IMR-90 (cell line): ENCODE measurements at regions not wholly inside any gene's neighbourhood (a gene's known extent, or its start where the extent isn't known, plus 50 kb on each side); places are given as distances from the start of the nearest gene placed in this dataset.

ENCODE experiments used
- ATAC-seq: fragments of 200-7000 bp; cut with Tn5 transposase; 2 replicates; pipeline ENCODE4 v1.9.1; 2020; ENCODE audit warnings: low read depth, mild to moderate bottlenecking, moderate library complexity
- BruUV-seq: library from RNA; stranded (reverse); fragments of 400-500 nt; replicated peaks from 2 replicates; lab custom pipeline; 2021; lab: Mats Ljungman, UMichigan
- CTCF ChIA-PET: fragments of 300-600 bp; formaldehyde crosslinking; extraction: SDS; loops from one replicate; lab custom pipeline; 2021; ENCODE audit warnings: antibody characterized with exemption; lab: Yijun Ruan, JAX
- POLR2A ChIA-PET: fragments of 300-600 bp; sonication (Branson Sonifier 250); formaldehyde crosslinking; loops from one replicate; lab custom pipeline; 2022; ENCODE audit warnings: antibody characterized with exemption; ENCODE audit not compliant: unreplicated experiment; lab: Charles Lee
- DNase-seq: peaks from one replicate; pipeline ENCODE4 v3.0.0; 2013
- H2AFZ ChIP-seq: replicated peaks from 2 replicates; pipeline ENCODE3; 2013; ENCODE audit warnings: low read length, mild to moderate bottlenecking; ENCODE audit not compliant: poor library complexity
- H2AK5ac ChIP-seq: 2 replicates; pipeline ENCODE4 v1.6.1; 2013; ENCODE audit warnings: low read depth, low read length, inconsistent platforms
- H2AK9ac ChIP-seq: replicated peaks from 2 replicates; pipeline ENCODE3; 2013; ENCODE audit warnings: mild to moderate bottlenecking, low read depth, low read length, moderate library complexity; ENCODE audit not compliant: poor library complexity
- H2BK120ac ChIP-seq: 2 replicates; pipeline ENCODE4 v1.6.1; 2013; ENCODE audit warnings: low read depth, low read length, inconsistent platforms
- H2BK15ac ChIP-seq: 3 replicates; pipeline ENCODE4 v1.6.1; 2013; ENCODE audit warnings: low read depth, low read length, inconsistent platforms
- H2BK20ac ChIP-seq: 2 replicates; pipeline ENCODE4 v1.6.1; 2013; ENCODE audit warnings: low read depth, mild to moderate bottlenecking, inconsistent platforms, low read length, moderate library complexity
- H2BK5ac ChIP-seq: 2 replicates; pipeline ENCODE4 v1.6.1; 2013; ENCODE audit warnings: mild to moderate bottlenecking, low read depth, low read length, inconsistent platforms; ENCODE audit not compliant: poor library complexity, severe bottlenecking
- H3K14ac ChIP-seq: replicated peaks from 2 replicates; pipeline ENCODE4 v1.6.1; 2013; ENCODE audit warnings: low read depth, low read length, inconsistent platforms
- H3K18ac ChIP-seq: 2 replicates; pipeline ENCODE4 v1.6.1; 2013; ENCODE audit warnings: low read depth, low read length, control low read depth
- H3K23ac ChIP-seq: 2 replicates; pipeline ENCODE4 v1.6.1; 2013; ENCODE audit warnings: low read depth, low read length, inconsistent platforms
- H3K27ac ChIP-seq: 2 replicates; pipeline ENCODE4 v1.5.1; 2013; ENCODE audit warnings: mild to moderate bottlenecking, control low read depth, low read length; ENCODE audit not compliant: insufficient read depth
- H3K27me3 ChIP-seq: 2 replicates; pipeline ENCODE4 v1.6.1; 2013; ENCODE audit warnings: low read length; ENCODE audit not compliant: control insufficient read depth, insufficient read depth
- H3K36me3 ChIP-seq: 2 replicates; pipeline ENCODE4 v1.6.1; 2013; ENCODE audit warnings: low read length, mixed read lengths; ENCODE audit not compliant: control insufficient read depth, insufficient read depth
- H3K4ac ChIP-seq: 2 replicates; pipeline ENCODE4 v1.6.1; 2013; ENCODE audit warnings: low read depth, low read length, inconsistent platforms
- H3K4me1 ChIP-seq: 2 replicates; pipeline ENCODE4 v1.6.1; 2013; ENCODE audit warnings: low read length, mixed read lengths; ENCODE audit not compliant: control insufficient read depth, insufficient read depth
- H3K4me2 ChIP-seq: 2 replicates; pipeline ENCODE4 v1.6.1; 2013; ENCODE audit warnings: low read depth, mild to moderate bottlenecking, control low read depth, low read length, moderate library complexity
- H3K4me3 ChIP-seq: 2 replicates; pipeline ENCODE4 v1.5.1; 2013; ENCODE audit warnings: low read depth, mild to moderate bottlenecking, control low read depth, low read length, moderate library complexity; ENCODE audit not compliant: insufficient read depth
- H3K56ac ChIP-seq: 2 replicates; pipeline ENCODE4 v1.6.1; 2013; ENCODE audit warnings: low read length, inconsistent platforms; ENCODE audit not compliant: insufficient read depth; ENCODE audit errors: extremely low read depth
- H3K79me1 ChIP-seq, 2 experiments: 2 replicates each; pipeline ENCODE4 v1.6.1; 2013; ENCODE audit warnings: low read length in 2 of 2, inconsistent platforms in 1 of 2, low read depth in 1 of 2
- H3K9ac ChIP-seq: 2 replicates; pipeline ENCODE4 v1.6.1; 2013; ENCODE audit warnings: low read depth, low read length, control low read depth
- H3K9me1 ChIP-seq: 2 replicates; pipeline ENCODE4 v1.6.1; 2013; ENCODE audit warnings: low read length, inconsistent platforms; ENCODE audit not compliant: insufficient read depth
- H3K9me3 ChIP-seq: 2 replicates; pipeline ENCODE4 v1.6.1; 2013; ENCODE audit warnings: low read length; ENCODE audit not compliant: control insufficient read depth, insufficient read depth
- H4K20me1 ChIP-seq: 2 replicates; pipeline ENCODE4 v1.6.1; 2013; ENCODE audit warnings: low read length, inconsistent platforms; ENCODE audit not compliant: insufficient read depth
- H4K5ac ChIP-seq: 2 replicates; pipeline ENCODE4 v1.6.1; 2013; ENCODE audit warnings: mild to moderate bottlenecking, low read depth, low read length, control low read depth
- H4K8ac ChIP-seq, 2 experiments: 2 replicates each; pipeline ENCODE4 v1.6.1; 2013; ENCODE audit warnings: low read depth in 2 of 2, low read length in 2 of 2, control low read depth in 1 of 2, inconsistent platforms in 1 of 2
- H4K91ac ChIP-seq: 2 replicates; pipeline ENCODE4 v1.6.1; 2013; ENCODE audit warnings: low read depth, low read length, inconsistent platforms; ENCODE audit not compliant: insufficient read depth
- CEBPB ChIP-seq: IDR thresholded peaks from 2 replicates; pipeline ENCODE4 v1.6.1; 2012; ENCODE audit warnings: low read depth, low read length, improper control_type of control experiment
- FOS ChIP-seq: fragments of 150-350 bp; IDR thresholded peaks from 2 replicates; pipeline ENCODE4 v1.6.1; 2016; ENCODE audit warnings: low read depth, low read length
- MAZ ChIP-seq: IDR thresholded peaks from 2 replicates; pipeline ENCODE4 v1.6.1; 2012; ENCODE audit warnings: low read depth, mild to moderate bottlenecking, low read length, improper control_type of control experiment, moderate library complexity, borderline replicate concordance
- NFE2L2 ChIP-seq: fragments of 150-350 bp; IDR thresholded peaks from 2 replicates; pipeline ENCODE4 v1.6.1; 2016; ENCODE audit warnings: low read depth, mild to moderate bottlenecking, low read length
- POLR2A ChIP-seq: IDR thresholded peaks from 2 replicates; pipeline ENCODE4 v1.6.1; 2012; ENCODE audit warnings: mild to moderate bottlenecking, low read depth, low read length
- RCOR1 ChIP-seq: IDR thresholded peaks from 2 replicates; pipeline ENCODE4 v1.6.1; 2012; ENCODE audit warnings: mild to moderate bottlenecking, low read length, improper control_type of control experiment; ENCODE audit not compliant: insufficient replicate concordance
- RFX5 ChIP-seq: IDR thresholded peaks from 2 replicates; pipeline ENCODE4 v1.8.0; 2012; ENCODE audit warnings: low read depth, mild to moderate bottlenecking, low read length, moderate library complexity
- SMC3 ChIP-seq: fragments of 150-350 bp; IDR thresholded peaks from 2 replicates; pipeline ENCODE4 v1.6.1; 2016; ENCODE audit warnings: low read depth, mild to moderate bottlenecking, antibody characterized with exemption, low read length, moderate library complexity
- WGBS, 2 experiments: methylation state at CpG; one replicate each; pipeline versions ENCODE4 v1.1.5 to v1.1.7; 2013; ENCODE audit warnings: missing lambda C conversion rate in 2 of 2; ENCODE audit not compliant: insufficient read length in 1 of 2; ENCODE audit errors: extremely low coverage in 2 of 2; 5-methylcytosine and 5-hydroxymethylcytosine counted together
- dilution Hi-C: fragments of 300-500 bp; cut with HindIII; formaldehyde crosslinking; loops from one replicate; pipeline ENCODE4 v1.14.3; 2018; ENCODE audit warnings: low sequenced_read_pairs; ENCODE audit not compliant: unreplicated experiment
- in situ Hi-C: fragments of 300-500 bp; cut with MboI; formaldehyde crosslinking; loops from 3 replicates; pipeline ENCODE4 v1.14.3; 2019; ENCODE audit warnings: low sequenced_read_pairs, inconsistent platforms, mixed read lengths
- intact Hi-C: fragments of 100-400 bp; cut with micrococcal nuclease; formaldehyde crosslinking; loops from 2 replicates; pipeline ENCODE4 v1.10.0; 2022
- TF ChIP-seq, protein P1 (sequence below): fragments of 150-350 bp; IDR thresholded peaks from 2 replicates; pipeline ENCODE4 v1.6.1; 2017; ENCODE audit warnings: mild to moderate bottlenecking, antibody characterized with exemption, low read length, low read depth

DNA sequence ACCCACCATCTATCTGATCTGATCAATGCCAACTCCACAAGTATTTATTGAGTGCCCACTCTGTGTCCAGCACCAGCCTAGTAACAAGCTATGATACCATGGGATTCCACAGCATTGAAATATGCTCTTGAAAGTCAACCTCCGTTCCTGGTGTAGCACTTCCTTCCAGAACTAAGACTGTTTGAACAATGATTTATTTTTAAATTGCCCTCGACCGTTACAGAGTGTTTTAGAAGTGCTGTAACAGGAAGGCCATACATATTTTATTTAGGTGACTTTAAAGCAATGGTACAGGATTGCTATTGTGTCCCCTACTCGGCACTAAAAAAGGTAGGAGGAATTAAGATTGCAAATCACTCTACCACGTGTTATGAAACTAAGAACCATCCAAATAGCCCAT, 225.6 kb downstream of the TEX36 start:
- Histone ChIP-seq H3K56ac (no peak overlapping the region), H2BK20ac (no peak overlapping the region), H4K8ac (no peak overlapping the region), H2AFZ (no peak overlapping the region), H3K18ac (no peak overlapping the region), H2AK5ac (no peak overlapping the region), H3K4me2 (no peak overlapping the region), H3K4ac (no peak overlapping the region), H3K9ac (no peak overlapping the region), H2BK5ac (no peak overlapping the region), H3K36me3 (no peaks in the 10 kb centered on the region), H3K23ac (no peak overlapping the region), H4K5ac (no peak overlapping the region), H3K4me3 (no peak overlapping the region), H2BK120ac (no peak overlapping the region), H2BK15ac (no peak overlapping the region), H3K27ac (no peak overlapping the region), H3K9me3 (no peaks in the 10 kb centered on the region), H3K14ac (no peak overlapping the region), H4K20me1 (no peaks in the 10 kb centered on the region), H2AK9ac (no peak overlapping the region), H3K4me1 (no peaks in the 10 kb centered on the region), H4K91ac (no peak overlapping the region), H3K9me1 (no peaks in the 10 kb centered on the region), H3K27me3 (peaks cover 2% of the 10 kb centered on the region), H3K79me1 (no peaks in the 10 kb centered on the region)
- no peak for TF ChIP-seq SMC3
- TF ChIP-seq CEBPB: no peak
- TF ChIP-seq POLR2A: no peak
- TF ChIP-seq MAZ: no peak
- TF ChIP-seq, protein P1, sequence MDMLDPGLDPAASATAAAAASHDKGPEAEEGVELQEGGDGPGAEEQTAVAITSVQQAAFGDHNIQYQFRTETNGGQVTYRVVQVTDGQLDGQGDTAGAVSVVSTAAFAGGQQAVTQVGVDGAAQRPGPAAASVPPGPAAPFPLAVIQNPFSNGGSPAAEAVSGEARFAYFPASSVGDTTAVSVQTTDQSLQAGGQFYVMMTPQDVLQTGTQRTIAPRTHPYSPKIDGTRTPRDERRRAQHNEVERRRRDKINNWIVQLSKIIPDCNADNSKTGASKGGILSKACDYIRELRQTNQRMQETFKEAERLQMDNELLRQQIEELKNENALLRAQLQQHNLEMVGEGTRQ: no peak
- TF ChIP-seq NFE2L2: no peak
- no peak for TF ChIP-seq RCOR1
- no peak for TF ChIP-seq FOS
- no peak for TF ChIP-seq RFX5
- dilution Hi-C loops: no loop called here
- no CpG with 5 or more reads among the region's 5 CpGs for WGBS, 2 experiments
- intact Hi-C loops: no loop called here
- in situ Hi-C loops: no loop called here
- ATAC-seq: no peak
- no peak for DNase-seq
- CTCF ChIA-PET: no interaction called here
- no TSS peak for BruUV-seq
- POLR2A ChIA-PET: no interaction called here
